ENCODE measurements at regions not wholly inside any gene's neighbourhood (a gene's known extent, or its start where the extent isn't known, plus 50 kb on each side); places are given as distances from the start of the nearest gene placed in this dataset.

- Histone ChIP-seq H3K79me2 (ENCODE audit: insufficient read depth, low read length) (no peaks in the 10 kb centered on the region), H3K9me3 (ENCODE audit: control insufficient read depth, low read depth, low read length) (no peaks in the 10 kb centered on the region), H3K27me3 (ENCODE audit: insufficient read depth, low read length) (no peaks in the 10 kb centered on the region), H2BK120ac (ENCODE audit: low read depth, low read length, poor library complexity, severe bottlenecking) (no peak overlapping the region), H3K14ac (ENCODE audit: insufficient read depth, low read length) (no peak overlapping the region), H4K8ac (replicated peaks; ENCODE audit: insufficient read length, low read depth, low read length) (no peak overlapping the region), H3T11ph (ENCODE audit: low read length) (no peak overlapping the region), H2BK20ac (ENCODE audit: low read depth, low read length, poor library complexity, severe bottlenecking) (no peak overlapping the region), H2BK15ac (ENCODE audit: low read depth, low read length) (no peak overlapping the region), H3K9ac (ENCODE audit: extremely low read depth, insufficient read length, low read length) (no peak overlapping the region), H3K23me2 (ENCODE audit: insufficient read length, low read depth, low read length, poor library complexity, severe bottlenecking) (no peaks in the 10 kb centered on the region), H3K27ac (ENCODE audit: insufficient read length, low read depth, low read length) (no peak overlapping the region), H3K56ac (ENCODE audit: insufficient read length, low read depth, low read length) (no peak overlapping the region), H3K79me1 (ENCODE audit: insufficient read depth, low read depth, low read length, poor library complexity, severe bottlenecking) (no peaks in the 10 kb centered on the region), H2AFZ (ENCODE audit: low read length) (peak overlapping the region; percentile 52), H3K23ac (ENCODE audit: insufficient read length, low read depth, low read length) (no peak overlapping the region), H3K4ac (ENCODE audit: low read depth, low read length) (no peak overlapping the region), H4K91ac (ENCODE audit: insufficient read length, low read depth, low read length) (no peak overlapping the region), H2BK5ac (ENCODE audit: insufficient read length, low read length) (no peak overlapping the region), H4K5ac (ENCODE audit: insufficient read length, low read depth, low read length) (no peak overlapping the region), H3K4me1 (ENCODE audit: insufficient read depth, low read length) (peaks cover 1% of the 10 kb centered on the region; the same call in 1 of the 2 replicates), H3K18ac (ENCODE audit: insufficient read length, low read depth, low read length) (no peak overlapping the region), H4K20me1 (ENCODE audit: control insufficient read depth, insufficient read depth, insufficient read length) (no peaks in the 10 kb centered on the region), H2BK12ac (ENCODE audit: insufficient read length, low read depth, low read length) (no peak overlapping the region), H3K4me2 (ENCODE audit: insufficient read depth, insufficient read length, low read length) (no peak overlapping the region), H2AK5ac (ENCODE audit: insufficient read length, low read length) (no peak overlapping the region)
- TF ChIP-seq CTCF (conservative IDR thresholded peaks at IDR 0.05), result no peak
- Mint-ChIP-seq H3K27ac (no peak overlapping the region), H3K9me3 (peaks cover 0 to 2% of the 10 kb centered on the region in 2 experiments; a peak in 1 of 5 replicates), H3K4me3 (no peak overlapping the region), H3K27me3 (ENCODE audit: low read depth) (no peaks in the 10 kb centered on the region; the same call in 1 of the 2 replicates), H3K36me3 (ENCODE audit: insufficient read depth in 1 of 3, low read depth in 3 of 3) (peaks cover 0 to 3% (median 0%) of the 10 kb centered on the region in 3 experiments; a peak in 1 of 7 replicates), H3K4me1 (peaks cover 18 to 20% of the 10 kb centered on the region in 2 experiments)
- no peak for DNase-seq
- WGBS (ENCODE audit: extremely low coverage, insufficient read length, low lambda C conversion rate), result no CpG with 5 or more reads among the region's 13 CpGs
Observed at GRCh38 chr13:106906426-106906996, 338.6 kb upstream of the ARGLU1 start.

All from H9 (cell line).